Neutrophil (primary cell): ENCODE measurements at regions not wholly inside any gene's neighbourhood (a gene's known extent, or its start where the extent isn't known, plus 50 kb on each side); places are given as distances from the start of the nearest gene placed in this dataset.

Experiments
- H3K27ac ChIP-seq: fragments of 200-600 bp; sonication (generic); 2 replicates; pipeline ENCODE4 v1.5.1; 2016; ENCODE audit warnings: mild to moderate bottlenecking, moderate library complexity
- H3K27me3 ChIP-seq: fragments of 200-600 bp; sonication (generic); 2 replicates; pipeline ENCODE4 v1.6.0; 2016; ENCODE audit warnings: mild to moderate bottlenecking
- H3K36me3 ChIP-seq: fragments of 200-600 bp; sonication (generic); 2 replicates; pipeline ENCODE4 v1.5.1; 2017
- H3K4me1 ChIP-seq, 2 experiments: fragments of 200-600 bp in 1 of 2; sonication (generic) in 1 of 2; 1 replicate in 1 of 2; 2 replicates in 1 of 2; pipeline versions ENCODE4 v1.5.1 to v1.6.1; 2013 to 2016; ENCODE audit warnings: low read depth in 1 of 2, low read length in 1 of 2, mild to moderate bottlenecking in 1 of 2, moderate library complexity in 1 of 2; ENCODE audit not compliant: control insufficient read depth in 1 of 2, insufficient read depth in 1 of 2
- H3K4me3 ChIP-seq, 2 experiments: fragments of 200-600 bp in 1 of 2; sonication (generic) in 1 of 2; 1 replicate in 1 of 2; 2 replicates in 1 of 2; pipeline ENCODE4 v1.5.1; 2013 to 2016; ENCODE audit warnings: low read depth in 1 of 2, low read length in 1 of 2, mild to moderate bottlenecking in 1 of 2, moderate library complexity in 1 of 2
- H3K9me3 ChIP-seq: fragments of 200-600 bp; sonication (generic); 2 replicates; pipeline ENCODE4 v1.5.1; 2016
- TF ChIP-seq, protein P1 (sequence below): fragments of 200-600 bp; sonication (generic); IDR thresholded peaks from 2 replicates; pipeline ENCODE4 v1.5.1; 2016; ENCODE audit warnings: antibody characterized with exemption

DNA sequence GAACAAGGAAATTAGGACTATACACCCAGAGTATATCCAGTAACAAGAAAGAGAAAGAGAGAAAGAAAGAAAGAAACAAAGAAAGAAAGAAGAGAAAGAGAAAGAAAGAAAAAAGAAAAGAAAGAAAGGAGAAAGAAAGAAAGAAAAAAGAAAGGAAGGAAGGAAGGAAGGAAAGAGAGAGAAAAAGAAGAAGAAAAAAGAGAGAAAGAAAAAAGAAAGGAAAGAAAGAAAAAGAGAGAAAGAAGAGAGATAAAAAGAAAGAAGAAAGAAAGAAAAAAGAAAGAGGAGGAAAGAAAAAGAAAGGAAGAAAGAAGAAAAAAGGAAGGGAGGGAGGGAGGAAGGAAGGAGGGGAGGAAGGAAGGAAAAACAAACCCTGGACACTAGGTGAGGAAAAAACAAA lies 981.8 kb downstream of the TBC1D32 start:
- Histone ChIP-seq H3K9me3 (no peaks in the 10 kb centered on the region), H3K27me3 (no peaks in the 10 kb centered on the region), H3K36me3 (no peaks in the 10 kb centered on the region), H3K4me1 (no peaks in the 10 kb centered on the region), H3K4me3 (no peak overlapping the region), H3K27ac (no peak overlapping the region)
- TF ChIP-seq, protein P1, sequence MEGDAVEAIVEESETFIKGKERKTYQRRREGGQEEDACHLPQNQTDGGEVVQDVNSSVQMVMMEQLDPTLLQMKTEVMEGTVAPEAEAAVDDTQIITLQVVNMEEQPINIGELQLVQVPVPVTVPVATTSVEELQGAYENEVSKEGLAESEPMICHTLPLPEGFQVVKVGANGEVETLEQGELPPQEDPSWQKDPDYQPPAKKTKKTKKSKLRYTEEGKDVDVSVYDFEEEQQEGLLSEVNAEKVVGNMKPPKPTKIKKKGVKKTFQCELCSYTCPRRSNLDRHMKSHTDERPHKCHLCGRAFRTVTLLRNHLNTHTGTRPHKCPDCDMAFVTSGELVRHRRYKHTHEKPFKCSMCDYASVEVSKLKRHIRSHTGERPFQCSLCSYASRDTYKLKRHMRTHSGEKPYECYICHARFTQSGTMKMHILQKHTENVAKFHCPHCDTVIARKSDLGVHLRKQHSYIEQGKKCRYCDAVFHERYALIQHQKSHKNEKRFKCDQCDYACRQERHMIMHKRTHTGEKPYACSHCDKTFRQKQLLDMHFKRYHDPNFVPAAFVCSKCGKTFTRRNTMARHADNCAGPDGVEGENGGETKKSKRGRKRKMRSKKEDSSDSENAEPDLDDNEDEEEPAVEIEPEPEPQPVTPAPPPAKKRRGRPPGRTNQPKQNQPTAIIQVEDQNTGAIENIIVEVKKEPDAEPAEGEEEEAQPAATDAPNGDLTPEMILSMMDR, result no peak

DNA sequence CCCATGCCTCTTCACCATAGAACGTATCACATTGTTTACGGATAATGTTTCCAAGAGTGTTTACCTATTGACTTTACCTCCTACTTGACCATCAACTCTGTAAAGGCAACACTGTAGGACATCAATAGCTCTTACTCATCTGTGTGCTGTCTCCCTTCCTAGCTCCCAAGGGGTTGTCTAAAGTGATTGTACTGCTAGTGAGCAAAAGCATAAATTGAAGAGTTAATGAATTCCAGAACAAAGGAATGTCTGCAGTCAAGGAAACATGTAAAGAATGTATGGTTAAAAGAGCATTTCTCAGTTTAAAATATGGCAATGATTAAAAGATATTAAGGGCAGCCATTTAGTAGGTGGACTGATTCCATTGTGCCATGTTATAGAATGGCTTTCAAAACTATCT lies 985.4 kb downstream of the TBC1D32 start:
- no peaks in the 10 kb centered on the region for H3K36me3 ChIP-seq
- H3K27me3 ChIP-seq, result no peaks in the 10 kb centered on the region
- no peaks in the 10 kb centered on the region for H3K4me1 ChIP-seq
- no peak overlapping the region for H3K27ac ChIP-seq
- no peak overlapping the region for H3K4me3 ChIP-seq
- H3K9me3 ChIP-seq, result no peaks in the 10 kb centered on the region
- TF ChIP-seq, protein P1, result no peak

- no peaks in the 10 kb centered on the region for H3K4me1 ChIP-seq
- TF ChIP-seq, protein P1, result no peak
- no peaks in the 10 kb centered on the region for H3K36me3 ChIP-seq
- no peaks in the 10 kb centered on the region for H3K27me3 ChIP-seq
- H3K9me3 ChIP-seq, result no peaks in the 10 kb centered on the region
- H3K4me3 ChIP-seq, result no peak overlapping the region
- H3K27ac ChIP-seq, result no peak overlapping the region
Measured at GRCh38 chr6:120328521-120328920, 979.0 kb upstream of the MAN1A1 start.

GRCh38 chr6:120320481-120321162 lies 971.1 kb upstream of the MAN1A1 start:
- TF ChIP-seq, protein P1, result no peak
- no peaks in the 10 kb centered on the region for H3K36me3 ChIP-seq
- no peaks in the 10 kb centered on the region for H3K27me3 ChIP-seq
- H3K4me1 ChIP-seq, result no peaks in the 10 kb centered on the region
- no peaks in the 10 kb centered on the region for H3K9me3 ChIP-seq
- H3K27ac ChIP-seq, result no peak overlapping the region
- no peak overlapping the region for H3K4me3 ChIP-seq

DNA sequence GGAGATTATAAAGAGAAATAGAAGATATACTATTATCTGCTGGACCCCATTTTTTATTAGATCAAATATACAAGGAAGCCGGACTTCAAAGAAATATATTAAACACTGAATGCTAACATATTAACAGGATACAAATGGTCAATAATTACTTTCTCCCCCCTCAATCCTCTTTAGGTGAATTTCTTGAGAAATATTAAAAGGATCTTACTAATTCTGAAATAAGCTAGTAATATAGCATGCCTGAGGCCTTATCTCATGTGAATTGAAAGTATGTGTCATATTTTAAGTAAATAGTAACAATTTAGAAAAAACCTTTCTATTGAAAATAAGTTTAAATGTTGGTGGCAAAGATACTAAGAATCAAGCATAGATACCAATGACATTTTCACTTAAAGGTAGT lies 954.7 kb upstream of the MAN1A1 start:
- no peaks in the 10 kb centered on the region for H3K27me3 ChIP-seq
- H3K27ac ChIP-seq, result no peak overlapping the region
- TF ChIP-seq, protein P1, result no peak
- H3K4me1 ChIP-seq, result no peaks in the 10 kb centered on the region
- no peak overlapping the region for H3K4me3 ChIP-seq
- H3K9me3 ChIP-seq, result no peaks in the 10 kb centered on the region
- H3K36me3 ChIP-seq, result no peaks in the 10 kb centered on the region

- no peaks in the 10 kb centered on the region for H3K9me3 ChIP-seq
- H3K27ac ChIP-seq, result no peak overlapping the region
- TF ChIP-seq, protein P1, result no peak
- H3K4me3 ChIP-seq, result no peak overlapping the region
- H3K36me3 ChIP-seq, result no peaks in the 10 kb centered on the region
- no peaks in the 10 kb centered on the region for H3K27me3 ChIP-seq
- H3K4me1 ChIP-seq, result no peaks in the 10 kb centered on the region
Measured at GRCh38 chr6:120303527-120303926, 954.0 kb upstream of the MAN1A1 start.
